GM12872 (cell line): ENCODE measurements at regions not wholly inside any gene's neighbourhood (a gene's known extent, or its start where the extent isn't known, plus 50 kb on each side); places are given as distances from the start of the nearest gene placed in this dataset.

Source experiments
- TF ChIP-seq, protein P1 (sequence below): IDR thresholded peaks from 3 replicates; pipeline ENCODE4 v1.5.1; 2011; ENCODE audit warnings: low read depth, mild to moderate bottlenecking, low read length, moderate library complexity; ENCODE audit not compliant: insufficient read depth

DNA sequence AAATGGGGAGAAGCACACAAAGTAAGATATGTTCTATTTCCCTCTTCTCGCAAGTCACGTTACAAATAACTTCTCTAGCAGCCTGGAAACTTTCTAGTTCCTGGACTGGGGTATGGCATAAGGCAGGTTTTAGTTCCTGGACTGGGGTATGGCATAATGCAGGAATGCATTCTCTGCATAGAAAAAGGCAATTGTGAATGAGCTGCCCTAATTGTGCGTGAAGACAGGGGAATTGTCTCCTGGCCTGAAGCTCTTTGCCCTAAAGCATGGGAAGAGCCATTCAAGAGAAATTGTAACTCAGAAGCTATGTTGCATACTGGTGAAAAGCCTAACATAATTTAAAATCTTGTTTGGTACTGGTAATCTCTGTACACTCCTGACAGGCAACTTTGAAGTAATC is 54.3 kb upstream of the CBLB start:
- TF ChIP-seq, protein P1, sequence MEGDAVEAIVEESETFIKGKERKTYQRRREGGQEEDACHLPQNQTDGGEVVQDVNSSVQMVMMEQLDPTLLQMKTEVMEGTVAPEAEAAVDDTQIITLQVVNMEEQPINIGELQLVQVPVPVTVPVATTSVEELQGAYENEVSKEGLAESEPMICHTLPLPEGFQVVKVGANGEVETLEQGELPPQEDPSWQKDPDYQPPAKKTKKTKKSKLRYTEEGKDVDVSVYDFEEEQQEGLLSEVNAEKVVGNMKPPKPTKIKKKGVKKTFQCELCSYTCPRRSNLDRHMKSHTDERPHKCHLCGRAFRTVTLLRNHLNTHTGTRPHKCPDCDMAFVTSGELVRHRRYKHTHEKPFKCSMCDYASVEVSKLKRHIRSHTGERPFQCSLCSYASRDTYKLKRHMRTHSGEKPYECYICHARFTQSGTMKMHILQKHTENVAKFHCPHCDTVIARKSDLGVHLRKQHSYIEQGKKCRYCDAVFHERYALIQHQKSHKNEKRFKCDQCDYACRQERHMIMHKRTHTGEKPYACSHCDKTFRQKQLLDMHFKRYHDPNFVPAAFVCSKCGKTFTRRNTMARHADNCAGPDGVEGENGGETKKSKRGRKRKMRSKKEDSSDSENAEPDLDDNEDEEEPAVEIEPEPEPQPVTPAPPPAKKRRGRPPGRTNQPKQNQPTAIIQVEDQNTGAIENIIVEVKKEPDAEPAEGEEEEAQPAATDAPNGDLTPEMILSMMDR, result no peak

DNA sequence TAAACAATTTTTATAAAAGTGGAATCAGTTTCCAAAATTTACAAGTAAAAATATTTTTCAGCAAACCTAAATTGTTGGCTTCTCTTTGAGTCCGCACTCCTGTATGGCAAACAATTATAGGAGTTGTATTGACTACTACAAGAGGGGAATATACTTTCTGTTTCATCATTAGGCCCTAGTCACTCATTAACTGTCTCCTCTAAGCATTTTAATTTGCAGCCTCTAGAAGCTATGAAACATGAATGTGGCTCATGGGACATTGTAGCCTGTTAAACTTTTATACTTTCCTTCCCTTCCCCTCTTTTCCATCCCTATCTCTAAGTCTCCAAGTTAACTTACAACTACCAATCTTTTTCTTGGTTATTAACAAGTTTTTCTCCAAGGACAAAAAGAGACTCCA is 58.9 kb upstream of the CBLB start:
- TF ChIP-seq, protein P1, result no peak

DNA sequence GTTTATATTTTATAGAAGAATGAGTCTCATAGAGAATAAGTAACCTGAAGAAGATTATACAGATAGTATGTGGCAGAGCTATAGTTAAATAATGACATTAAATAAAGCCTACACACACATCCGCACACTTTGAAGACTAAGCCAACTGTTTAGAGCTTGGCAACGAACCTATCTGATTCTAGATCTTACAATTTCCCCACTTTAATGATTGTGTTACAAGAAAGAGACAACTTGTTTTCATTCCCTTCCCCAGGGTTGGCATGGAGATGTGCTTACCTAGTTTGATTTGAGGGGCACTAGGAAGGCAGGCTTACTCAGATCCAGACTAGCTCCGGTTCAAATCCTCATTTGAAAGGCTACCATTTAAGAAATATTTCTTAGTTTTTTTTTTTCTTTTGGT is 61.9 kb upstream of the CBLB start:
- TF ChIP-seq, protein P1, result no peak

DNA sequence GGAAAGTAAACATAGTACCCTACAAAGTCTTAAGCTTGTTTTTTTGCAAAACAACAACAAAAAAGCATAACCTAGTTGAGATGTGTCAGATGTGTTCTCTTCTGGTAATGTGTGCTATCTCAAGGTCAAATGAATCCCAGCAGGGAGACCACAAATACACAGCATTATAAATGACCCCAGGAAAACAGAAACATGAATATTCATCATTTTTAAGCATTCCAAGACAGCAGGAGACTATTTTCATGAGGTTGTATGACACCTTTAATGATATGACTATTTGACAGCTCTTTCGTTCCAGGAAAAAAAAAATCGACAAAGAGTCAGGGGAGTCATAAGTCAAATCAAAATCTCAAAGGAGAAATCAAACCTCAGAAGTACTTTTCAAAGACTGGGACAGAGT is 62.7 kb upstream of the CBLB start:
- TF ChIP-seq, protein P1, result no peak

DNA sequence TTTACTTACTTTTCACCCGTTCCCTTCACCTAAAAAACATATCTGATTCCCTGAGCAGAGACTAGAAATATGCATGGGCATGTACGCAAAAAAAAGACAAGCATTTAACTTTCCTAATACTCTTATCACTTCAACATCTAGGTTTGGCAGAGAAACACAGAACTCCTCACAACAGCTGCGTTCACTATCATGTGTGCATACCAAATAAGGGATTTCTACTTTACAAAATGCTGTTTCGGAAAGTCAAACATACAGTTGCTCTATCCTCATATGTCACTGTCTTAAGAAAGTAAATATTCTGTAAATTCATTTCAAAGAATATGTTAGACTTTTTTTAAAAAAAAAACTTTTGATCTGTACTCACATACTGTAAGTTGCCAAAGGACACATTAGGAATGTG is 65.1 kb upstream of the CBLB start:
- TF ChIP-seq, protein P1, result no peak

DNA sequence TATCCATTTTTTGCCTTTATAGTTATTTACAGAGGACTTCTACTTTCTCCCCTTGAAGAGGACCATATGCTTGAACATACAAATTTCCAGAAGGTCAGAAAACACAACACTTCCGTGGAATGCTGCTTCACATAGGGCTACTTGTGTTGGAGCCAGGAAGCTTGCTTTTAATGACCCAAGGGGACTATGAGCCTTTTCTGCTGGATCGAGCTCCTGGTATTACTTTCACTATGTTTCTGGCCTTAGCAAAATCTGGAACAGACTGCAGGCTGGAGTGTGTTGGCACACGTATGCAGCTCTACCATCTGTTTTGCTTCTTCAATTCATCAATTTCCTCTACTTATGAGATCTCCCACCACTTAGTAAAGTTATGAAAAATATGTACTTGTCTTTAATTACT is 69.3 kb upstream of the CBLB start:
- TF ChIP-seq, protein P1, result no peak

DNA sequence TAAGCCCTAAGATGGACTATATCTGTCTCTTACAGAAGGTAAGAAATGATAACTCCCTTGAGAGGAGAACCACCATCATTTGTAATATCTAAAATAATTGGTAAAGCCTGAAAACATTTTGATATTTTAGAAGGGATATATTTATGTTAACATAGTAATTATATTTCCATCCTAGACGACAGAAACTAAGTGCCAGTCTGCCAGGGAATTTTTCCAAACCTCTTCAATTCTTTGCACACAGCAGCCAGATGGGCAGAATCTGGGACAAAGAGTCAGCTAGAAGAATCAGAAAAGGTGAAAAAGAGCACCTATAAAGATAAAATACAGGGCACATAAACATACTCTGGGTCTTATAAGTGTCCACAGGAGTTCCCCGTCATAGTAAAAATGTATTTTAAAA is 70.0 kb upstream of the CBLB start:
- TF ChIP-seq, protein P1, result no peak

DNA sequence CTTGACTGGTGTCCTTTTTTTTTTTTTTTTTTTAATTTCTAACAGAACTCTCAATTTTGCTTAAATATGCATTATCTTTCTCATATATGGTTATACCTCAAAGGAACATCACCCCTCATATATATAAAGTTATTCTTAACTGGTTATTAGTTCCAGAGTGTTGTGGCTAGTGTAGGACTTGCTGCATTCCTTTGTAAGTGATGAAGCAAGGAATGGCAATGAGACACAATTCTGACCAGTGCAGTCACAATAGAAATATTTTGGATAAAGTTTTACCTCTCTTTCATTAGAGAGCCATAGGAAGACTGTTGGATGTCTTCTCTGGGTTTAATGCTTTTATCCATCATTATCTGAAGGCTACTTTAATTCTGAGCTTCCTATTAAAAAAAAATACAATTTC is 75.5 kb upstream of the CBLB start:
- TF ChIP-seq, protein P1, result no peak
